ENCODE measurements at regions not wholly inside any gene's neighbourhood (a gene's known extent, or its start where the extent isn't known, plus 50 kb on each side); places are given as distances from the start of the nearest gene placed in this dataset.

DNA sequence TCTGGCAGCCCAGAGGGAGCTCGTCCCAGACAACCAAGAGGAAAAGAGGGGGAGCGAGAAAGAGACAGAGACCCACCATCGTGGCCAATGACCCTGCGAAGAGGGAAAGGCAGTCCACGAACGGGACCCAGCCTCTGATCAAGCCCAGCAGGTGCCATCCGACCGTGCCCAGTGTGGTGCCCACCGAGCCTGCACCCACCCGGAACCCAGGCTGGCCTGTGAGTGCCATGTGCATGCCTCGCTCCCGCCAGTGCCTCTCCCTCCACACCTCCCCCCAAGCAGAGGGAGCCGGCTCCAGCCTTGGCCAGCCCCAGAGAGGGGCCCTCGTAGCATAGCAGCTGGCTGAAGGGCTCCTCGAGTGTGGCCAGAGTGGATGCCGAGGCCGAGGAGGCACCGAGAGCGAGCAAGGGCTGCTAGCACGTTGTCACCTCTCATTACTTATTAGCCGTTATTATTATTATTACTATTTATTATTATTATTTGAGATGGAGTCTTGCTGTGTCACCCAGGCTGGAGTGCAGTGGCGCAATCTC is 130.7 kb upstream of the CHRM3 start:
- Histone ChIP-seq H3K4me3 (ENCODE audit: low read length) (no peak overlapping the region), H2AFZ (ENCODE audit: low read depth, low read length) (no peak overlapping the region)

DNA sequence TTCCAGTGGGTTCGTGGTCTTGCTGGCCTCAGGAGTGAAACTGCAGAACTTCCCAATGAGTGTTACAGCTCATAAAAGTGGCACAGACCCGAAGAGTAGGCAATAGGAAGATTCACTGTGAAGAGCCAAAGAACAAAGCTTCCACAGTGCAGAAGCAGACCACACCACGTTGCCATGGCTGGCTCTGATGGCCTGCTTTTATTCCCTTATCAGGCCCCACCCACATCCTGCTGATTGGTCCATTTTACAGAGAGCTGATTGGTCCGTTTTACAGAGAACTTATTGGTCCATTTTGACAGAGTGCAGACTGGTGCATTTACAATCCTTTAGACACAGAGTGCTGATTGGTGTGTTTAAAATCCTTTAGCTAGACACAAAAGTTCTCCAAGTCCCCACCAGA is 131.4 kb upstream of the CHRM3 start:
- no peak overlapping the region for H2AFZ ChIP-seq (ENCODE audit: low read depth, low read length)
- H3K36me3 ChIP-seq (ENCODE audit: insufficient read depth, low read length), result no peaks in the 10 kb centered on the region
- no peak overlapping the region for H3K4me3 ChIP-seq (ENCODE audit: low read length)
- no peaks in the 10 kb centered on the region for H3K9me3 ChIP-seq (ENCODE audit: low read length)
- H3K27me3 ChIP-seq (ENCODE audit: insufficient read depth, low read length), result no peaks in the 10 kb centered on the region
- peaks cover 2% of the 10 kb centered on the region for H3K4me1 ChIP-seq (ENCODE audit: insufficient read depth, low read length)

More for the DNA sequence above, 130.7 kb upstream of the CHRM3 start:
- Histone ChIP-seq H3K9me3 (ENCODE audit: low read length) (no peaks in the 10 kb centered on the region), H3K27me3 (ENCODE audit: insufficient read depth, low read length) (no peaks in the 10 kb centered on the region), H3K4me1 (ENCODE audit: insufficient read depth, low read length) (peaks cover 3% of the 10 kb centered on the region), H3K36me3 (ENCODE audit: insufficient read depth, low read length) (no peaks in the 10 kb centered on the region)

DNA sequence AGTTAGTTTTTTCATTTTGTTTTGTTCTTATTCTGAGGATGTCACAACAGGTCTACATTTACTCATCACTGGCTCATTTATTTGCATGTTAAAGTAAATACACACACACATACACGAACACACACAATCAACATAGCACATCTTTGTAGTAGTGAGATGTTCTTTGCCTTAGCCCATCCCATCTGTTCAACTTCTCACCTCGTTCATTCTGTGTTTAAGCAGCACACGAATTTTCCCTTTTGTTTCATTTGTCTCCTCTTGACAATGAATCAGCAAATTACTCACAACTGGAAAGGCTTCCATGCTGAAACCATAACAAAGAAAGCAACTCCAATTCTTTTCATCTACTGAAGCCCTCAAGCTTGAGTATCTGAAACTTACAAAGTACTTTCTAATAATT is 133.3 kb upstream of the CHRM3 start:
- H3K4me1 ChIP-seq (ENCODE audit: insufficient read depth, low read length), result peaks cover 2% of the 10 kb centered on the region
- no peak overlapping the region for H3K4me3 ChIP-seq (ENCODE audit: low read length)
- no peaks in the 10 kb centered on the region for H3K36me3 ChIP-seq (ENCODE audit: insufficient read depth, low read length)
- H3K27me3 ChIP-seq (ENCODE audit: insufficient read depth, low read length), result no peaks in the 10 kb centered on the region
- no peak overlapping the region for H2AFZ ChIP-seq (ENCODE audit: low read depth, low read length)
- H3K9me3 ChIP-seq (ENCODE audit: low read length), result no peaks in the 10 kb centered on the region

DNA sequence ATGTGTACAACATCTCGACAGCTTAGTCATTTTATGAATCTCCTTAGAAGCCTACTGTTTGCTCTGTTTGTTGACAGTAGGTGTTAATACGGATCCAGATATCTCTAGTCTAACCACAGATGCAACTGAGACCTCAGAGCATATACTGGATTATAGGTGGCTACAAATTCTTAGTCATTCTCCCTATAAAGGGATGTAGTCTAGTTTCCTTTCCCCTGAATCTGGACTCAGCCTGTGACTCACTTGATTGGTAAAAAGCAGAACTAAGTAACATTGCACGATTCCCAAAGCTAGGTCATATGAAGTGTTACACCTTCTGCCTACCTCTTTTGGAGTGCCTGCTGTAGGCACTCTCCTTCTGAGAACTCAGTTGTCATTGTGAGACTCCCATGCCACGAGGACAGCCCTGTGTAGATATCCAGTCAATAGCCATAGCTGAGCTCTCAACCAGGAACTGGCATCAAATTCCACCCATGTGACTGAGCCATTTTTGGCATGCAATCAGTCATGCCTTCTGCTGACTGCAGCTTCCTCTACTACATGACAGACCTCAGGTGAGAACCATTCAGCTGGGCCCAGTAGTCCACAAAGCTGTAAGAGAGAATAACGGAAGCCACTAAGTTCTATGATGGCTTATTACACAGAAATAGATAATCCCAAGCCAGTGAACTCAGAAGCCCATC is 135.9 kb upstream of the CHRM3 start:
- H3K9me3 ChIP-seq (ENCODE audit: low read length), result no peaks in the 10 kb centered on the region
- no peak overlapping the region for H2AFZ ChIP-seq (ENCODE audit: low read depth, low read length)
- H3K27me3 ChIP-seq (ENCODE audit: insufficient read depth, low read length), result no peaks in the 10 kb centered on the region
- H3K4me1 ChIP-seq (ENCODE audit: insufficient read depth, low read length), result peaks cover 2% of the 10 kb centered on the region
- H3K4me3 ChIP-seq (ENCODE audit: low read length), result no peak overlapping the region
- H3K36me3 ChIP-seq (ENCODE audit: insufficient read depth, low read length), result no peaks in the 10 kb centered on the region

DNA sequence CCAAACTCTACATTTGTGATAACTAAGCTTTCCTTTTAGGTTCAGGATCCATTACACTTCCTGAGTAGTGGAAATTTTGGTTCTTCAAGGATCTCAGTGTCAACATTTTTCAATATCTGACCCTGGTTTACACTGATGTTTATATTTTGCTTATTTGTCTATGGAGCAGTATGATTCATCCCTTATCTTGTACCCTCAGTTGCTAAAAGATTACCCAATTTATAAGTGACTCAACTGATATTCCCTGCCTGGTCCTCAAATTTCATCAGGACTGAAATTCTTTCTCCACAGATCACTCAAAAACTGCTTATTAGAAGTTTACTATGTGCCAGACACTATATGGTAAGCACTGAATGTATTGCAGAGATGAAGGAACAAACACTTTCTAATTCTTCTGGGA is 139.1 kb upstream of the CHRM3 start:
- Histone ChIP-seq H2AFZ (ENCODE audit: low read depth, low read length) (no peak overlapping the region), H3K4me1 (ENCODE audit: insufficient read depth, low read length) (no peaks in the 10 kb centered on the region), H3K36me3 (ENCODE audit: insufficient read depth, low read length) (no peaks in the 10 kb centered on the region), H3K9me3 (ENCODE audit: low read length) (no peaks in the 10 kb centered on the region), H3K4me3 (ENCODE audit: low read length) (no peak overlapping the region), H3K27me3 (ENCODE audit: insufficient read depth, low read length) (no peaks in the 10 kb centered on the region)

DNA sequence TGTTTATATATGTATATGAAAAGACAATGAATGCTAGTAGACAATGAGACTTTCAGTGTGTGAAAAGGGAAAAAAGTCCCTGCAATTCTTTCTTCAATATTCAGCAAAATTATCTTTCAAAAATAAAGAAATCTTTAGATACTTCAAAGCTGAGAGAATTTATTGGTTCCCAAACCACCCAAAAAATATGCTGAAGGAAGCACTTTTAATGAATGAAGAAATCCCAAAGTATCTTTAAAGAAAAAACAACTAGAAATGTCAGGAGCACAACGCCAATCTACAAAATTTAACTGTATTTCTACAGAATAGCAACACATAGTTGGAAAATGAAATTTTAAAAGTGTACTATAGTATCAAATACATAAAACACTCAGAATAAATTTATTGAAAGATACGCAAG is 142.3 kb upstream of the CHRM3 start:
- Histone ChIP-seq H3K27me3 (ENCODE audit: insufficient read depth, low read length) (no peaks in the 10 kb centered on the region), H3K4me1 (ENCODE audit: insufficient read depth, low read length) (no peaks in the 10 kb centered on the region), H3K9me3 (ENCODE audit: low read length) (no peaks in the 10 kb centered on the region), H3K36me3 (ENCODE audit: insufficient read depth, low read length) (no peaks in the 10 kb centered on the region), H2AFZ (ENCODE audit: low read depth, low read length) (no peak overlapping the region), H3K4me3 (ENCODE audit: low read length) (no peak overlapping the region)

DNA sequence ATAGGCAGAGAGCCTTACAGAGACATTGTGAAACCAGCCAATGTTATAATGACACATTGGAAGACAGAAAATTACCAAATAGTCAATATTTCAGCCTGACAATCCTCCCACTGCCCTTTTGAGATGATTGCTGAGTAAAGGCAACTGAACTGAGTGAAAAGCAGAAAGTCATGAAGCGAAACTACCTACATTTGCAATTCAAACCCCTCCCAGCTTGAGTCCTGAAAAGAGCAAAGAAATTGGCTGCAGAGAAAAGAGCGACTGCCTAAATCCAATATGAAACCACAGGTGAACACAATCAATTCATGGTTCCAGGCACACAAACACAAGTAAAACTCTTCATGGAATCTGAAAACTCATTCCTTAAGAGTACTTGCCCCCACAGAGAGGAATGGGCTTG is 143.4 kb upstream of the CHRM3 start:
- H3K4me3 ChIP-seq (ENCODE audit: low read length), result no peak overlapping the region
- H2AFZ ChIP-seq (ENCODE audit: low read depth, low read length), result no peak overlapping the region
- no peaks in the 10 kb centered on the region for H3K27me3 ChIP-seq (ENCODE audit: insufficient read depth, low read length)
- H3K36me3 ChIP-seq (ENCODE audit: insufficient read depth, low read length), result no peaks in the 10 kb centered on the region
- H3K9me3 ChIP-seq (ENCODE audit: low read length), result no peaks in the 10 kb centered on the region
- no peaks in the 10 kb centered on the region for H3K4me1 ChIP-seq (ENCODE audit: insufficient read depth, low read length)

DNA sequence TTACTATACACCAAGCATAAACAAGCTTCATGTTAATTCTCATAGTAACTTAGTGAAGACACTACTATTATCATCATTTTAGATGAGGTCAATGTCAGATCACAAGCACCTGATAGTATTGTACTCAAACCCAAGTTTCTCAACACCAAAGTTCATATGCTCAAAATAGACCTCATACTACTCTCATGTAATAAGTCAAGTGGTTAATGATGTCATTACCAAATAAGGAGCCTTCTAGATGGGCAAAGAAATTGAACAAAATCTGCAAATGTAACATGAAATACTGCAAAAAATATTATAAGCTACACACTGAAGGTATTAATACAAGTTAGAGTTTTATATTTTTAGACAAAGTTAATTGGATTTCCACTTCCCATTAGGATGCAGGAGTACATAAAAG is 144.0 kb upstream of the CHRM3 start:
- Histone ChIP-seq H3K4me3 (ENCODE audit: low read length) (no peak overlapping the region), H3K4me1 (ENCODE audit: insufficient read depth, low read length) (no peaks in the 10 kb centered on the region), H3K36me3 (ENCODE audit: insufficient read depth, low read length) (no peaks in the 10 kb centered on the region)

DNA sequence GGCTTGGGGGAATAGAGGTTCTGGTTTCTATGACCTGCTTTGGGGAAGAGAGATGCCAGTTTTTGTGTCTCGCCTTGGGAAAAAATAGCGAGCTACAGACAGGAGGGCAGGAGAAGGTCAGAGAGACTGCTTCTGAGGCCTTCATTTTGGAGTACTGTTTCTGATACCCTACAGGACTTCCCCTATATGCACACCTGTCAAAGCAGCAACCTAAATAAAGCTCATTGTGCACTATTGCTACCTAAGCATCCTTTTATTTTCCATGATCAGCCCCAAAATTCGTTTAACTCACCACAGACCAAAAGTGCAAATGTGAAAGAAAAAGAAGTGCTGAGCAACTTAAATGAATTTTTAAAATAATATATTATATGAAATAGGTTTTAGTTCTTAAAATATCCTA is 145.6 kb upstream of the CHRM3 start:
- H2AFZ ChIP-seq (ENCODE audit: low read depth, low read length), result no peak overlapping the region
- no peak overlapping the region for H3K4me3 ChIP-seq (ENCODE audit: low read length)
- H3K27me3 ChIP-seq (ENCODE audit: insufficient read depth, low read length), result no peaks in the 10 kb centered on the region
- H3K9me3 ChIP-seq (ENCODE audit: low read length), result no peaks in the 10 kb centered on the region
- H3K36me3 ChIP-seq (ENCODE audit: insufficient read depth, low read length), result no peaks in the 10 kb centered on the region
- no peaks in the 10 kb centered on the region for H3K4me1 ChIP-seq (ENCODE audit: insufficient read depth, low read length)

More for the DNA sequence above, 144.0 kb upstream of the CHRM3 start:
- Histone ChIP-seq H2AFZ (ENCODE audit: low read depth, low read length) (no peak overlapping the region), H3K9me3 (ENCODE audit: low read length) (no peaks in the 10 kb centered on the region), H3K27me3 (ENCODE audit: insufficient read depth, low read length) (no peaks in the 10 kb centered on the region)

DNA sequence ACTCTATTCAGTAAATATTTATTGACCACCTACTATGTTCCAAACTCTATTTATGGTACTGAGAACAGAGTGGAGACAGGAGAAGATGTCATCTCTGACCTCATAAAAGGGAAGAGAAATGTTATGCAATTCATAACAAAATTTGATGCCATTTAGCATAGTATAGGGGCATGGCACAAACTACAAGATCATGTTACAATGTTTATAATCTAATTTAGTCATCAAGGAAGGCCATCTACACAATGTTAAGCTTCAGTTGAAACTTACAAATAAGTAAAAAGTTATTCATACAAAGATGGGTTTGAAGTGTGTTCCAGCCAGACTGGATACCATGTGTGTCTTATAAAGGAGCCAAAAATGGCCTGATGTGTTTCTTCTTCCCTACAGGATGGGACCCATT is 146.8 kb upstream of the CHRM3 start:
- H3K36me3 ChIP-seq (ENCODE audit: insufficient read depth, low read length), result no peaks in the 10 kb centered on the region
- H3K9me3 ChIP-seq (ENCODE audit: low read length), result no peaks in the 10 kb centered on the region
- H3K4me3 ChIP-seq (ENCODE audit: low read length), result no peak overlapping the region
- H3K27me3 ChIP-seq (ENCODE audit: insufficient read depth, low read length), result no peaks in the 10 kb centered on the region
- no peaks in the 10 kb centered on the region for H3K4me1 ChIP-seq (ENCODE audit: insufficient read depth, low read length)
- H2AFZ ChIP-seq (ENCODE audit: low read depth, low read length), result no peak overlapping the region

DNA sequence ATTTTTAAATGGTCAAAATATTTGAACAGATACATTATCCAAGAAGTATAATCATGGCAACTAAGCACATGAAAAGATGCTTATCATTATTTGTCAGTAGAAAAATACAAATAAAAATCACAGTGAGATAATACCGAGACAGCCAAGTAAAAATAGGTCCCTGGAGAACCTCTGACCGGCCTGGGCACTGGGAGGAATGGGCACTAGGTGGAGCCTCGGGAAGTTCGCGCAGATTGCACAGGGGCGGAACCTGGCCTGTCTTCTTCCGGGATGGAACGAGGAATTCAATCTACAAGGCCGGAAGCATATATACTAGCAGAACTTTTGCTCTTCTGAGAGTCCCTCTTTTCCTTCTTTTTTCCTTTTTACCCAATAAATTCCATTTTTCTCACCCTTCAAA is 148.5 kb upstream of the CHRM3 start:
- Histone ChIP-seq H3K4me3 (ENCODE audit: low read length) (no peak overlapping the region), H3K9me3 (ENCODE audit: low read length) (no peaks in the 10 kb centered on the region), H3K4me1 (ENCODE audit: insufficient read depth, low read length) (no peaks in the 10 kb centered on the region), H3K27me3 (ENCODE audit: insufficient read depth, low read length) (no peaks in the 10 kb centered on the region), H3K36me3 (ENCODE audit: insufficient read depth, low read length) (no peaks in the 10 kb centered on the region), H2AFZ (ENCODE audit: low read depth, low read length) (no peak overlapping the region)

DNA sequence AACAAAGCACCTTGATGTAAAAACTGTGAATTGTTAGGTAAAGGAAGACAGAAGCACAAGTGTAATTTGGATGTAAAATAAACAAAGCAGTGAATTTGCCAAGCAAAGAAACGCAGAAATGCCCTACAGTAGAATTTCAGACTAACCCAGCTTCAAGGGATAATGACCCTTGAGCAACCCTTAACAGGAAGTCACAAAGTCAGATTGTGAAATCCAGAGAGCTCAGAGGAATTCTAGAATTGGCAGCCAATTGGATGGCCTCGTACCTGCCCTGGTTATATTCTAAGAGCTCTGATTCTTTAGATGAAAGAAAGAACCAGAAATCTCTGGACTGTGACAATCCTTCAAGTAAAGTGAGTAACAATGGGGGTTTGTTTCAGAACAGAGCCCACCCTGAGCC is 152.7 kb upstream of the CHRM3 start:
- H3K9me3 ChIP-seq (ENCODE audit: low read length), result no peaks in the 10 kb centered on the region
- H3K36me3 ChIP-seq (ENCODE audit: insufficient read depth, low read length), result no peaks in the 10 kb centered on the region
- H3K4me3 ChIP-seq (ENCODE audit: low read length), result no peak overlapping the region
- no peaks in the 10 kb centered on the region for H3K4me1 ChIP-seq (ENCODE audit: insufficient read depth, low read length)
- no peaks in the 10 kb centered on the region for H3K27me3 ChIP-seq (ENCODE audit: insufficient read depth, low read length)
- H2AFZ ChIP-seq (ENCODE audit: low read depth, low read length), result no peak overlapping the region

DNA sequence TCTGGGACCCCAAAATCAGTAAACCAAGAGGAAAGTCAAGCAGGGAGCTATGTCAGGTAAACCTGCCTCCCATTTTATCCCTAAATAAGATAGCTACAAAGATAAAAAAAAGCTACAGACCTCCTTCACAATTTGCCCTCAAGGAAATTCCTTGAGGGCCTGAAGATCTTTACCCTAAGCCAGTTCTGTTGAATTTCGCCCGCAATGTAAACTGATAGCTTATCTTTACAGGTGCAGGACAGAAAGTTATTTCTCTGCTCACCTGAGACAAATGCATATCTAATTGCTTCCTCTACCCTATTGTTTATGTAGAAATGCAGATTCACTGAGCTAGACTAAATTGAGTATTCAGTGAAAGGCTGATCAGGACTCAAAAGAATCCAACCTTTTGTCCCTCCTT is 153.4 kb upstream of the CHRM3 start:
- Histone ChIP-seq H3K4me1 (ENCODE audit: insufficient read depth, low read length) (no peaks in the 10 kb centered on the region), H3K4me3 (ENCODE audit: low read length) (no peak overlapping the region), H3K36me3 (ENCODE audit: insufficient read depth, low read length) (no peaks in the 10 kb centered on the region)

DNA sequence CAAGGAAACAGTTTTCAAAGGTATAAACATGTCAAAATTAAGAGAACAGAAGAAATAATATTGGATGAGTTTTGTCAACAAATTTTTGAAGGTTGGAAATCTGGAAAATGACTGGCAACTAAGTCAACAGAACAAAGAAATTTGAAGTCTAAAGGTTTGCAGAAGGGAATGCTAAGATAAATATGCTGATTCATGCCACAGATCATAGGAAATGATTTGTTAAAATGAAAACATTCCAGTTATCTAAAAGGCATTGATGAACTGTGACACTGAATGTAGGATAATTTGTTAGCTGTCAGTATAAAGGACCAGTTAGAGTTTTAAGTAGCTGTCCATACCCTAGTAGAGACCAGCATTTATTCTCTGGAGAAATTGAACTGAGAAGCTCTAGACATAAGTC is 157.9 kb upstream of the CHRM3 start:
- no peaks in the 10 kb centered on the region for H3K9me3 ChIP-seq (ENCODE audit: low read length)
- H3K27me3 ChIP-seq (ENCODE audit: insufficient read depth, low read length), result no peaks in the 10 kb centered on the region
- H3K36me3 ChIP-seq (ENCODE audit: insufficient read depth, low read length), result no peaks in the 10 kb centered on the region
- no peak overlapping the region for H3K4me3 ChIP-seq (ENCODE audit: low read length)
- no peak overlapping the region for H2AFZ ChIP-seq (ENCODE audit: low read depth, low read length)
- no peaks in the 10 kb centered on the region for H3K4me1 ChIP-seq (ENCODE audit: insufficient read depth, low read length)

More for the DNA sequence above, 153.4 kb upstream of the CHRM3 start:
- Histone ChIP-seq H3K27me3 (ENCODE audit: insufficient read depth, low read length) (no peaks in the 10 kb centered on the region), H2AFZ (ENCODE audit: low read depth, low read length) (no peak overlapping the region), H3K9me3 (ENCODE audit: low read length) (no peaks in the 10 kb centered on the region)

Measured in neuron (in vitro differentiated cells).